Spleen (tissue), 11 donors: ENCODE measurements at regions not wholly inside any gene's neighbourhood (a gene's known extent, or its start where the extent isn't known, plus 50 kb on each side); places are given as distances from the start of the nearest gene placed in this dataset.

Experiments used
- DNase-seq: peaks from one replicate; pipeline ENCODE4 v3.0.0-alpha.2; 2020
- H3K27ac ChIP-seq, 8 donors: fragments of 200-600 bp; sonication (generic) in 7 of 8; 1 replicate in 4 of 8; 2 replicates in 4 of 8; pipeline versions ENCODE4 v1.5.0 to v1.8.0; 2016 to 2021; ENCODE audit warnings: inconsistent platforms in 4 of 8, mild to moderate bottlenecking in 4 of 8, moderate library complexity in 1 of 8
- H3K27me3 ChIP-seq, 7 donors: fragments of 200-600 bp; sonication (generic) in 6 of 7; replicated peaks in 1 of 7; 1 replicate in 4 of 7; 2 replicates in 3 of 7; pipeline versions ENCODE4 v1.5.0 to v1.8.0; 2016 to 2021; ENCODE audit warnings: inconsistent platforms in 3 of 7, mild to moderate bottlenecking in 1 of 7
- H3K36me3 ChIP-seq, 6 donors: fragments of 200-600 bp; sonication (generic) in 5 of 6; 1 replicate in 4 of 6; 2 replicates in 2 of 6; pipeline versions ENCODE4 v1.5.0 to v1.8.0; 2016 to 2021; ENCODE audit warnings: inconsistent platforms in 2 of 6
- H3K4me1 ChIP-seq, 6 donors: fragments of 200-600 bp; sonication (generic) in 5 of 6; 1 replicate in 3 of 6; 2 replicates in 3 of 6; pipeline versions ENCODE4 v1.5.0 to v1.8.0; 2016 to 2021; ENCODE audit warnings: inconsistent platforms in 3 of 6
- H3K4me3 ChIP-seq, 8 donors: fragments of 200-600 bp; sonication (generic) in 7 of 8; 1 replicate in 4 of 8; 2 replicates in 4 of 8; pipeline versions ENCODE4 v1.5.0 to v1.8.0; 2016 to 2021; ENCODE audit warnings: inconsistent platforms in 4 of 8, mild to moderate bottlenecking in 4 of 8, moderate library complexity in 2 of 8
- H3K9me3 ChIP-seq, 8 donors: fragments of 200-600 bp; sonication (generic) in 7 of 8; 1 replicate in 4 of 8; 2 replicates in 4 of 8; pipeline versions ENCODE4 v1.5.0 to v1.8.0; 2016 to 2021; ENCODE audit warnings: inconsistent platforms in 4 of 8
- POLR2A ChIP-seq, 3 donors: fragments of 450-650 bp; IDR thresholded peaks; one replicate each; pipeline ENCODE4 v1.5.1; 2017; ENCODE audit warnings: antibody characterized with exemption in 3 of 3, mild to moderate bottlenecking in 1 of 3
- POLR2AphosphoS5 ChIP-seq, 3 donors: sonication (generic); formaldehyde crosslinking; IDR thresholded peaks; one replicate each; pipeline ENCODE4 v1.5.1; 2017; ENCODE audit warnings: antibody characterized with exemption in 3 of 3
- WGBS, 5 donors: extraction: QIAGEN DNeasy Blood & Tissue Kit in 3 of 5; methylation state at CpG; one replicate each; pipeline versions ENCODE4 v1.1.5 to v1.1.7; 2013 to 2018; 5-methylcytosine and 5-hydroxymethylcytosine counted together
- intact Hi-C: fragments of 100-400 bp; cut with DNase I; formaldehyde crosslinking; loops from one replicate; pipeline ENCODE4 v1.15.0; 2023; ENCODE audit warnings: low total_unique reads
- TF ChIP-seq, protein P1 (sequence below), 11 experiments: fragments of 200-600 bp in 7 of 11; fragments of 450-650 bp in 4 of 11; sonication (generic) in 4 of 11; IDR thresholded peaks in 8 of 11; conservative IDR thresholded peaks in 3 of 11; 1 replicate in 7 of 11; 2 replicates in 4 of 11; pipeline versions ENCODE4 v1.4.0 to v1.8.0; 2016 to 2021; ENCODE audit warnings: antibody characterized with exemption in 11 of 11, inconsistent platforms in 4 of 11, mild to moderate bottlenecking in 1 of 11
- donor health status: healthy with polysubstance abuse.
- donor health status: DM: no; HTN: no; CAD: no; lungs with moderate emphysema.
- donor health status: DM: no; HTN: no; CAD: no.
- donor health status: Bipolar disorder and iron deficiency.
- donor health status: healthy.
- donor health status: DM: no; HTN: no; CAD: no.
- donor health status: DM: yes; HTN: yes; CAD: no.

DNA sequence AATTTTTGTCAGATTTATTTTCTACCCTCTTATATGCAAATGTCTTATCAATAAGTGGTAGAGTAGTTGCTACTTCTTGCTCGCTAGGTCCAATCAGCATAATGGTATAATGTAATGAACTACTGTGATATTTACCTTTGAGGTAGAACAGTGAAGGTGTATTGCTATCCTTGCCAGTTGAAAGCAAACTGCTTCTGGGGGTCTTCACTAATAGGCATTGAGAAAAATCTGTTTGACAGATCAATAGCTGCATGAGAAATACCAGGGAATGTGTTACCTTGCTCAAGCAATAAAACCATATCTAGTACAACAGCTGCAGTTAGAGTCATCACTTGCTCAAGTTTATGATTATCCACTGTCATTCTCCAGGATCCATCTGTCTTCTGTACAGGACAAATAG is 50.1 kb upstream of the EFEMP1 start:
- Histone ChIP-seq H3K4me3 (no peak overlapping the region), H3K36me3 (no peaks in the 10 kb centered on the region), H3K9me3 (peaks cover 0 to 2% (median under 1%) of the 10 kb centered on the region in 8 donors), H3K27ac (no peak overlapping the region), H3K27me3 (no peaks in the 10 kb centered on the region), H3K4me1 (no peaks in the 10 kb centered on the region)
- no peak for DNase-seq
- 88 to 100% (median 94%) methylated on average over 1 of the region's 1 CpG for WGBS, 5 donors
- intact Hi-C loops: no loop called here
- TF ChIP-seq POLR2A (IDR thresholded peaks at IDR 0.05) (no peak), POLR2AphosphoS5 (IDR thresholded peaks at IDR 0.05) (no peak)
- TF ChIP-seq, protein P1, sequence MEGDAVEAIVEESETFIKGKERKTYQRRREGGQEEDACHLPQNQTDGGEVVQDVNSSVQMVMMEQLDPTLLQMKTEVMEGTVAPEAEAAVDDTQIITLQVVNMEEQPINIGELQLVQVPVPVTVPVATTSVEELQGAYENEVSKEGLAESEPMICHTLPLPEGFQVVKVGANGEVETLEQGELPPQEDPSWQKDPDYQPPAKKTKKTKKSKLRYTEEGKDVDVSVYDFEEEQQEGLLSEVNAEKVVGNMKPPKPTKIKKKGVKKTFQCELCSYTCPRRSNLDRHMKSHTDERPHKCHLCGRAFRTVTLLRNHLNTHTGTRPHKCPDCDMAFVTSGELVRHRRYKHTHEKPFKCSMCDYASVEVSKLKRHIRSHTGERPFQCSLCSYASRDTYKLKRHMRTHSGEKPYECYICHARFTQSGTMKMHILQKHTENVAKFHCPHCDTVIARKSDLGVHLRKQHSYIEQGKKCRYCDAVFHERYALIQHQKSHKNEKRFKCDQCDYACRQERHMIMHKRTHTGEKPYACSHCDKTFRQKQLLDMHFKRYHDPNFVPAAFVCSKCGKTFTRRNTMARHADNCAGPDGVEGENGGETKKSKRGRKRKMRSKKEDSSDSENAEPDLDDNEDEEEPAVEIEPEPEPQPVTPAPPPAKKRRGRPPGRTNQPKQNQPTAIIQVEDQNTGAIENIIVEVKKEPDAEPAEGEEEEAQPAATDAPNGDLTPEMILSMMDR (IDR thresholded peaks at IDR 0.05 in 8 of 11, conservative IDR thresholded peaks at IDR 0.05 in 3 of 11): no peak

DNA sequence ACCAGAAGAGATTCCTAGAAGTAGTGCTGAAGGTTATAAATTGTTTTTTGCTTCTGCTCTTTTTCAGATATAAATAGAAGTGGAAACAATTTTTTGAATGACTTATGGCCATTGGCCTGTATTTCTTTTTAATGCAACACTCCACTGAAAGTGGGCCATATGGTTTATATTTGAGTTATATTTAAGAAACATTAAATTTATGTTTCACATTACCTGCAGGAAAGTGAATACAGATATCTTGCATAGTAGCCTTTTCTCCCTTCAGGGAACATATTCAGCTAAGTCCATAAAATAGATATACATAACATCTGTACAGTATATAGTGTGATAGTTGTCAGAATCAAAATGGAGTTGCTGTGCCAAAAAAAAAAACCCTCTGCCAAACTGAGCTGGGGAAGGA is 53.1 kb upstream of the EFEMP1 start:
- H3K4me1 ChIP-seq: no peaks in the 10 kb centered on the region
- intact Hi-C loops: no loop called here
- DNase-seq: no peak
- no peaks in the 10 kb centered on the region for H3K27me3 ChIP-seq
- peaks cover 0 to 21% (median 11%) of the 10 kb centered on the region in 8 donors for H3K9me3 ChIP-seq
- TF ChIP-seq POLR2AphosphoS5 (IDR thresholded peaks at IDR 0.05) (no peak), POLR2A (IDR thresholded peaks at IDR 0.05) (no peak)
- TF ChIP-seq, protein P1 (IDR thresholded peaks at IDR 0.05 in 8 of 11, conservative IDR thresholded peaks at IDR 0.05 in 3 of 11): no peak
- no peak overlapping the region for H3K4me3 ChIP-seq
- no peak overlapping the region for H3K27ac ChIP-seq
- H3K36me3 ChIP-seq: no peaks in the 10 kb centered on the region

DNA sequence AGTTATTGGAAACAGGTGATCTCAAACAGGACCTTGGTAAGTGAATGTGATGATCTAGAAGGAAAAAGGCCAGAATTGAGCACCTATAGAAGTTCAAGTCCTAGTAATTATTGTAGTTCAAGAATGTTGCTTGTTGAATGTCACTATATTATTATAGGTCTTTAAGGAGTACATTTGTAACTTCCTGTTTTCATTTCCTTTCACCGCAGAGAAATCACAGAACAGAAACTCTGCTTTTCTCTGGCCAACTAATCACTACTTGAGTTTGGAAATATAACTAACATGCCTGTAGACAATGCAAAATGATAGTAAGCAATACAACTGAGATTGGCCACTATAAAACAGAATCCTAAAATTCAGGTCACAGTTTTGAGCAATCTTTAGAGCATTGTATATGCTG is 61.8 kb upstream of the EFEMP1 start:
- WGBS, 5 donors: 0 to 9% (median 0%) methylated on average over 1 of the region's 1 CpG
- H3K27ac ChIP-seq: peak overlapping the region in 5 of 8 donors; percentile 4 to 35 (median 8)
- DNase-seq: no peak
- no peak for TF ChIP-seq POLR2AphosphoS5 (IDR thresholded peaks at IDR 0.05)
- TF ChIP-seq, protein P1 (IDR thresholded peaks at IDR 0.05 in 8 of 11, conservative IDR thresholded peaks at IDR 0.05 in 3 of 11): no peak
- no peak for TF ChIP-seq POLR2A (IDR thresholded peaks at IDR 0.05)
- H3K4me3 ChIP-seq: no peak overlapping the region
- peaks cover 0 to 3% (median 0%) of the 10 kb centered on the region in 8 donors for H3K9me3 ChIP-seq
- H3K36me3 ChIP-seq: no peaks in the 10 kb centered on the region
- H3K4me1 ChIP-seq: peaks cover 0 to 14% (median 11%) of the 10 kb centered on the region in 6 donors
- H3K27me3 ChIP-seq: no peaks in the 10 kb centered on the region
- intact Hi-C loops: no loop called here

DNA sequence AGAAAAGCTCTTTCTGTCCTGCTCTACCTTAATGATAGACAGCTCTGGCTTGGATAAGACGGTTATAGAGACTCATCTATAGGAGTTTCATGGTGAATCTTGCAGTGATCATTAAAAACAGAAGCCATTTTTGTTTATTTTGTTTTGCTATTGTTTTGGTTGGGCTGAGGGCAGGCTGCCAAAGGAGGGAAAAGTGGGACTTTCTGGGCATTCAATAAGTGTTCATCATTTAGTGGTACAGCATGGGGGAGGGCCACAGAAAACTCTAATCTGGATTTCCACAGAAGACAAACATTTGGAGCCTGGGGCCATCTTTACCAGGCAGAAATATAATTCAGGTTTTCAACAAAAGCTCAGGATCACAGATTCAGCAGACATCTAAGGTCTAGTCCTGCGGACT is 62.4 kb upstream of the EFEMP1 start:
- H3K27me3 ChIP-seq: no peaks in the 10 kb centered on the region
- no peak overlapping the region for H3K4me3 ChIP-seq
- 85 to 95% (median 89%) methylated on average over 2 of the region's 2 CpGs for WGBS, 5 donors
- no peaks in the 10 kb centered on the region for H3K9me3 ChIP-seq
- intact Hi-C loops: no loop called here
- TF ChIP-seq POLR2A (IDR thresholded peaks at IDR 0.05) (no peak), POLR2AphosphoS5 (IDR thresholded peaks at IDR 0.05) (no peak)
- TF ChIP-seq, protein P1 (IDR thresholded peaks at IDR 0.05 in 8 of 11, conservative IDR thresholded peaks at IDR 0.05 in 3 of 11): no peak
- H3K27ac ChIP-seq: peak overlapping the region in 5 of 8 donors; percentile 4 to 35 (median 8)
- peaks cover 0 to 14% (median 11%) of the 10 kb centered on the region in 6 donors for H3K4me1 ChIP-seq
- no peaks in the 10 kb centered on the region for H3K36me3 ChIP-seq
- no peak for DNase-seq
